ENCODE measurements at regions not wholly inside any gene's neighbourhood (a gene's known extent, or its start where the extent isn't known, plus 50 kb on each side); places are given as distances from the start of the nearest gene placed in this dataset.

GRCh38 chr13:38239874-38240273 lies 109.8 kb upstream of the UFM1 start:
- TF ChIP-seq CTCF (IDR thresholded peaks at IDR 0.05) (no peak), POLR2A (IDR thresholded peaks at IDR 0.05) (no peak)

Data from adrenal gland (tissue), 5 donors.